ENCODE measurements at regions not wholly inside any gene's neighbourhood (a gene's known extent, or its start where the extent isn't known, plus 50 kb on each side); places are given as distances from the start of the nearest gene placed in this dataset.

DNA sequence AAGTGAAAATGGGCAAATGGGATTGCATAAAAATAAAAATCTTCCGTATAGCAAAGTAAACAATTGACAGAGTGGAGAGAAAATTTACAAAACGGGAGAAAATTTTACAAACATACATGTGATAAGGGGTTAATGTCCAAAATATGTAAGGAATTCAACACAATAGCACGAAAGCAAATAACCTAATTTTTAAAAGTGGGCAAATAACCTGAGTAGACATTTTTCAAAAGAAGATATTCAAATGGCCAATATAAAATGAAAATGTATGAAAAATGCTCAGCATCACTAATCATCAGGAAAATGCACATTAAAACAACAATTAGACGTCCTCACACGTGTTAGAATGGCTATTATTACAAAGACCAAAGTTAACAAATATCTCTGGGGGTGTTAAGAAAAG is 441.5 kb downstream of the HTR1B start:
- TF ChIP-seq CTCF (IDR thresholded peaks at IDR 0.05) (no peak), EP300 (IDR thresholded peaks at IDR 0.05) (no peak), POLR2A (IDR thresholded peaks at IDR 0.05) (no peak)
